ENCODE measurements at regions not wholly inside any gene's neighbourhood (a gene's known extent, or its start where the extent isn't known, plus 50 kb on each side); places are given as distances from the start of the nearest gene placed in this dataset.

GRCh38 chr2:204331988-204332387, 213.3 kb upstream of the PARD3B start:
- TF ChIP-seq, protein P1, sequence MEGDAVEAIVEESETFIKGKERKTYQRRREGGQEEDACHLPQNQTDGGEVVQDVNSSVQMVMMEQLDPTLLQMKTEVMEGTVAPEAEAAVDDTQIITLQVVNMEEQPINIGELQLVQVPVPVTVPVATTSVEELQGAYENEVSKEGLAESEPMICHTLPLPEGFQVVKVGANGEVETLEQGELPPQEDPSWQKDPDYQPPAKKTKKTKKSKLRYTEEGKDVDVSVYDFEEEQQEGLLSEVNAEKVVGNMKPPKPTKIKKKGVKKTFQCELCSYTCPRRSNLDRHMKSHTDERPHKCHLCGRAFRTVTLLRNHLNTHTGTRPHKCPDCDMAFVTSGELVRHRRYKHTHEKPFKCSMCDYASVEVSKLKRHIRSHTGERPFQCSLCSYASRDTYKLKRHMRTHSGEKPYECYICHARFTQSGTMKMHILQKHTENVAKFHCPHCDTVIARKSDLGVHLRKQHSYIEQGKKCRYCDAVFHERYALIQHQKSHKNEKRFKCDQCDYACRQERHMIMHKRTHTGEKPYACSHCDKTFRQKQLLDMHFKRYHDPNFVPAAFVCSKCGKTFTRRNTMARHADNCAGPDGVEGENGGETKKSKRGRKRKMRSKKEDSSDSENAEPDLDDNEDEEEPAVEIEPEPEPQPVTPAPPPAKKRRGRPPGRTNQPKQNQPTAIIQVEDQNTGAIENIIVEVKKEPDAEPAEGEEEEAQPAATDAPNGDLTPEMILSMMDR (IDR thresholded peaks at IDR 0.05; ENCODE audit: low read length): no peak
- TF ChIP-seq EZH2 (optimal IDR thresholded peaks at IDR 0.05; ENCODE audit: low read depth, low read length): no peak
